NCI-H1436 (cell line): ENCODE measurements at regions not wholly inside any gene's neighbourhood (a gene's known extent, or its start where the extent isn't known, plus 50 kb on each side); places are given as distances from the start of the nearest gene placed in this dataset.

Experiments
- DNase-seq: peaks from one replicate; lab custom pipeline; 2025; lab: John Stamatoyannopoulos, UW

- DNase-seq = no peak
These were observed 716.8 kb downstream of the EPHA4 start for GRCh38 chr2:220855296-220855695.

GRCh38 chr2:220856486-220856885 is 715.6 kb downstream of the EPHA4 start:
- DNase-seq = no peak

GRCh38 chr2:220857368-220857767 is 714.7 kb downstream of the EPHA4 start:
- DNase-seq = no peak

- DNase-seq = no peak
These were observed 714.0 kb downstream of the EPHA4 start for GRCh38 chr2:220858101-220858500.

GRCh38 chr2:220871909-220872308 is 700.2 kb downstream of the EPHA4 start:
- no peak for DNase-seq

- DNase-seq = no peak
These were observed 695.9 kb downstream of the EPHA4 start for GRCh38 chr2:220876080-220876824.

- no peak for DNase-seq
These were observed 694.6 kb downstream of the EPHA4 start for GRCh38 chr2:220877491-220877890.

- DNase-seq = no peak
These were observed 694.2 kb downstream of the EPHA4 start for GRCh38 chr2:220877897-220878296.

GRCh38 chr2:220880623-220881596 is 691.2 kb downstream of the EPHA4 start:
- no peak for DNase-seq

GRCh38 chr2:220882507-220882906 is 689.6 kb downstream of the EPHA4 start:
- DNase-seq = no peak

GRCh38 chr2:220885593-220885992 is 686.5 kb downstream of the EPHA4 start:
- no peak for DNase-seq

- DNase-seq = no peak
These were observed 684.7 kb downstream of the EPHA4 start for GRCh38 chr2:220887271-220887870.

GRCh38 chr2:220887876-220888275 is 684.2 kb downstream of the EPHA4 start:
- no peak for DNase-seq

- no peak for DNase-seq
These were observed 681.2 kb downstream of the EPHA4 start for GRCh38 chr2:220890931-220891330.

- DNase-seq = no peak
These were observed 680.7 kb downstream of the EPHA4 start for GRCh38 chr2:220891405-220891804.

- no peak for DNase-seq
These were observed 680.0 kb downstream of the EPHA4 start for GRCh38 chr2:220892018-220892634.

GRCh38 chr2:220893411-220893810 is 678.7 kb downstream of the EPHA4 start:
- no peak for DNase-seq

- no peak for DNase-seq
These were observed 678.0 kb downstream of the EPHA4 start for GRCh38 chr2:220894069-220894468.

GRCh38 chr2:220899492-220899891 is 672.6 kb downstream of the EPHA4 start:
- DNase-seq = no peak

- no peak for DNase-seq
These were observed 668.1 kb downstream of the EPHA4 start for GRCh38 chr2:220904015-220904414.

- DNase-seq = no peak
These were observed 658.7 kb downstream of the EPHA4 start for GRCh38 chr2:220913384-220913783.

- DNase-seq = no peak
These were observed 656.9 kb downstream of the EPHA4 start for GRCh38 chr2:220915092-220915623.
